ENCODE measurements at regions not wholly inside any gene's neighbourhood (a gene's known extent, or its start where the extent isn't known, plus 50 kb on each side); places are given as distances from the start of the nearest gene placed in this dataset.
"Not testable (repeated sequence)": the region's sequence is repeated elsewhere in the genome, so short reads cannot be mapped to it uniquely, and the experiment has no call there.

- TF ChIP-seq POLR2A (IDR thresholded peaks at IDR 0.05; ENCODE audit: low read length); GATA1 (IDR thresholded peaks at IDR 0.05; ENCODE audit: low read depth, low read length): not testable (repeated sequence)
Measured at GRCh38 chr11:15365286-15365685, 250.6 kb downstream of the INSC start.

Measured in erythroblast (primary cell).